H9 (cell line): ENCODE measurements at regions not wholly inside any gene's neighbourhood (a gene's known extent, or its start where the extent isn't known, plus 50 kb on each side); places are given as distances from the start of the nearest gene placed in this dataset.

ENCODE experiments used
- DNase-seq: peaks from one replicate; pipeline ENCODE4 v3.0.0-alpha.2; 2017
- H2AFZ ChIP-seq: one replicate; pipeline ENCODE4 v1.6.1; 2013; ENCODE audit warnings: mild to moderate bottlenecking, low read length, control low read depth, moderate library complexity
- H2AK5ac ChIP-seq: 2 replicates; pipeline ENCODE4 v1.6.1; 2013; ENCODE audit warnings: low read length, control low read depth, mixed read lengths; ENCODE audit not compliant: insufficient read length
- H2BK120ac ChIP-seq: one replicate; pipeline ENCODE4 v1.6.1; 2013; ENCODE audit warnings: low read depth, mild to moderate bottlenecking, low read length, control low read depth, inconsistent platforms; ENCODE audit not compliant: poor library complexity, severe bottlenecking
- H2BK12ac ChIP-seq: 2 replicates; pipeline ENCODE4 v1.6.1; 2013; ENCODE audit warnings: low read length, control low read depth, mixed read lengths, low read depth; ENCODE audit not compliant: insufficient read length
- H2BK15ac ChIP-seq: 2 replicates; pipeline ENCODE4 v1.6.1; 2013; ENCODE audit warnings: low read depth, low read length, control low read depth
- H2BK20ac ChIP-seq: one replicate; pipeline ENCODE4 v1.6.1; 2013; ENCODE audit warnings: low read depth, mild to moderate bottlenecking, low read length, control low read depth, inconsistent platforms; ENCODE audit not compliant: poor library complexity, severe bottlenecking
- H2BK5ac ChIP-seq: 2 replicates; pipeline ENCODE4 v1.6.1; 2013; ENCODE audit warnings: low read length, control low read depth, mixed read lengths; ENCODE audit not compliant: insufficient read length
- H3K14ac ChIP-seq: 2 replicates; pipeline ENCODE4 v1.6.1; 2013; ENCODE audit warnings: low read length, control low read depth; ENCODE audit not compliant: insufficient read depth
- H3K18ac ChIP-seq: 2 replicates; pipeline ENCODE4 v1.6.1; 2013; ENCODE audit warnings: low read depth, mild to moderate bottlenecking, mixed read lengths, low read length, control low read depth; ENCODE audit not compliant: insufficient read length
- H3K23ac ChIP-seq: 2 replicates; pipeline ENCODE4 v1.6.1; 2013; ENCODE audit warnings: low read length, control low read depth, mixed read lengths, low read depth; ENCODE audit not compliant: insufficient read length
- H3K23me2 ChIP-seq: 2 replicates; pipeline ENCODE4 v1.6.1; 2013; ENCODE audit warnings: low read depth, mild to moderate bottlenecking, mixed read lengths, low read length, control low read depth; ENCODE audit not compliant: insufficient read length, poor library complexity, severe bottlenecking
- H3K27ac ChIP-seq: 2 replicates; pipeline ENCODE4 v1.5.1; 2013; ENCODE audit warnings: low read length, control low read depth, mixed read lengths, low read depth; ENCODE audit not compliant: insufficient read length
- H3K27me3 ChIP-seq: 2 replicates; pipeline ENCODE4 v1.6.1; 2013; ENCODE audit warnings: low read length, control low read depth, inconsistent platforms; ENCODE audit not compliant: insufficient read depth
- H3K4ac ChIP-seq: 2 replicates; pipeline ENCODE4 v1.6.1; 2013; ENCODE audit warnings: low read depth, mild to moderate bottlenecking, control low read depth, inconsistent platforms, low read length, moderate library complexity
- H3K4me1 ChIP-seq: 2 replicates; pipeline ENCODE4 v1.6.1; 2013; ENCODE audit warnings: low read length, control low read depth, inconsistent platforms; ENCODE audit not compliant: insufficient read depth
- H3K4me2 ChIP-seq: 2 replicates; pipeline ENCODE4 v1.6.1; 2013; ENCODE audit warnings: low read length, control low read depth, mixed read lengths; ENCODE audit not compliant: insufficient read length, insufficient read depth
- H3K56ac ChIP-seq: 2 replicates; pipeline ENCODE4 v1.6.1; 2013; ENCODE audit warnings: low read depth, mild to moderate bottlenecking, mixed read lengths, low read length, control low read depth; ENCODE audit not compliant: insufficient read length
- H3K79me1 ChIP-seq: 2 replicates; pipeline ENCODE4 v1.6.1; 2013; ENCODE audit warnings: low read depth, mild to moderate bottlenecking, moderate library complexity, low read length, control low read depth, inconsistent platforms; ENCODE audit not compliant: insufficient read depth, poor library complexity, severe bottlenecking
- H3K79me2 ChIP-seq: 2 replicates; pipeline ENCODE4 v1.6.1; 2013; ENCODE audit warnings: low read length, control low read depth, inconsistent platforms; ENCODE audit not compliant: insufficient read depth
- H3K9ac ChIP-seq: 2 replicates; pipeline ENCODE4 v1.6.1; 2013; ENCODE audit warnings: low read length, control low read depth, mixed read lengths; ENCODE audit not compliant: insufficient read length; ENCODE audit errors: extremely low read depth
- H3K9me3 ChIP-seq: one replicate; pipeline ENCODE4 v1.6.1; 2013; ENCODE audit warnings: low read depth, low read length, inconsistent platforms; ENCODE audit not compliant: control insufficient read depth
- H3T11ph ChIP-seq: one replicate; pipeline ENCODE4 v1.6.1; 2013; ENCODE audit warnings: mild to moderate bottlenecking, low read length, control low read depth, inconsistent platforms
- H4K20me1 ChIP-seq: one replicate; pipeline ENCODE4 v1.6.1; 2013; ENCODE audit not compliant: control insufficient read depth, insufficient read length, insufficient read depth
- H4K5ac ChIP-seq: 2 replicates; pipeline ENCODE4 v1.6.1; 2013; ENCODE audit warnings: low read depth, mild to moderate bottlenecking, mixed read lengths, low read length, control low read depth; ENCODE audit not compliant: insufficient read length
- H4K8ac ChIP-seq: replicated peaks from 2 replicates; pipeline ENCODE4 v1.6.1; 2013; ENCODE audit warnings: low read length, control low read depth, mixed read lengths, low read depth; ENCODE audit not compliant: insufficient read length
- H4K91ac ChIP-seq: 2 replicates; pipeline ENCODE4 v1.6.1; 2013; ENCODE audit warnings: low read depth, mild to moderate bottlenecking, moderate library complexity, mixed read lengths, low read length, control low read depth; ENCODE audit not compliant: insufficient read length
- H3K27ac Mint-ChIP-seq, 3 experiments: 2 replicates in 2 of 3; 3 replicates in 1 of 3; pipeline ENCODE4 v1.8.0; 2020 to 2021; ENCODE audit warnings: mixed read lengths in 3 of 3, mild to moderate bottlenecking in 1 of 3, moderate library complexity in 1 of 3
- H3K27me3 Mint-ChIP-seq: 2 replicates; pipeline ENCODE4 v1.8.0; 2021; ENCODE audit warnings: low read depth, mild to moderate bottlenecking, moderate library complexity, mixed read lengths
- H3K36me3 Mint-ChIP-seq, 3 experiments: 2 replicates in 2 of 3; 3 replicates in 1 of 3; pipeline ENCODE4 v1.8.0; 2020 to 2021; ENCODE audit warnings: low read depth in 3 of 3, mixed read lengths in 3 of 3; ENCODE audit not compliant: insufficient read depth in 1 of 3
- H3K4me1 Mint-ChIP-seq, 2 experiments: 2 replicates each; pipeline ENCODE4 v1.8.0; 2020; ENCODE audit warnings: mixed read lengths in 2 of 2
- H3K4me3 Mint-ChIP-seq, 2 experiments: 2 replicates in 1 of 2; 3 replicates in 1 of 2; pipeline ENCODE4 v1.8.0; 2020 to 2021; ENCODE audit warnings: mild to moderate bottlenecking in 2 of 2, mixed read lengths in 2 of 2, moderate library complexity in 1 of 2
- H3K9me3 Mint-ChIP-seq, 2 experiments: 2 replicates in 1 of 2; 3 replicates in 1 of 2; pipeline ENCODE4 v1.8.0; 2020; ENCODE audit warnings: mild to moderate bottlenecking in 2 of 2, mixed read lengths in 2 of 2, moderate library complexity in 1 of 2
- CTCF ChIP-seq: fragments of 200-600 bp; sonication (generic); conservative IDR thresholded peaks from 3 replicates; pipeline ENCODE4 v1.8.0; 2021; ENCODE audit warnings: antibody characterized with exemption, mild to moderate bottlenecking
- WGBS: extraction: QIAGEN DNeasy Blood & Tissue Kit; methylation state at CpG from one replicate; pipeline ENCODE4 v1.1.7; 2013; ENCODE audit warnings: missing lambda C conversion rate, low lambda C conversion rate, mixed read lengths; ENCODE audit not compliant: insufficient read length; ENCODE audit errors: extremely low coverage; 5-methylcytosine and 5-hydroxymethylcytosine counted together

GRCh38 chr5:169424670-169425378 is 123.9 kb upstream of the SLIT3 start:
- Histone ChIP-seq H2BK5ac (no peak overlapping the region), H3K4me2 (no peak overlapping the region), H3K4me1 (peaks cover 5% of the 10 kb centered on the region; the same call in 1 of the 2 replicates), H4K91ac (no peak overlapping the region), H4K5ac (no peak overlapping the region), H2AFZ (no peak overlapping the region), H3K4ac (no peak overlapping the region), H3K23ac (no peak overlapping the region), H2BK12ac (no peak overlapping the region), H3K23me2 (no peaks in the 10 kb centered on the region), H3K9ac (no peak overlapping the region), H3K79me1 (no peaks in the 10 kb centered on the region), H3K18ac (no peak overlapping the region), H3K27me3 (no peaks in the 10 kb centered on the region), H3K56ac (no peak overlapping the region), H2BK15ac (no peak overlapping the region), H2BK120ac (no peak overlapping the region), H3K27ac (no peak overlapping the region), H3K14ac (no peak overlapping the region), H3K9me3 (no peaks in the 10 kb centered on the region), H4K20me1 (no peaks in the 10 kb centered on the region), H3T11ph (no peak overlapping the region), H2BK20ac (no peak overlapping the region), H4K8ac (no peak overlapping the region), H3K79me2 (no peaks in the 10 kb centered on the region), H2AK5ac (no peak overlapping the region)
- Mint-ChIP-seq H3K27me3 (no peaks in the 10 kb centered on the region), H3K4me3 (no peak overlapping the region; a peak in 1 of 5 replicates), H3K27ac (no peak overlapping the region; a peak in 1 of 7 replicates), H3K36me3 (no peaks in the 10 kb centered on the region), H3K4me1 (peaks cover 23 to 24% of the 10 kb centered on the region in 2 experiments), H3K9me3 (no peaks in the 10 kb centered on the region)
- DNase-seq: no peak
- TF ChIP-seq CTCF: no peak
- WGBS: no CpG with 5 or more reads among the region's 4 CpGs
